Urinary bladder (tissue), 3 donors: ENCODE measurements at regions not wholly inside any gene's neighbourhood (a gene's known extent, or its start where the extent isn't known, plus 50 kb on each side); places are given as distances from the start of the nearest gene placed in this dataset.

Source experiments
- DNase-seq: peaks from one replicate; pipeline ENCODE4 v3.0.0-alpha.2; 2015; ENCODE audit errors: extremely low spot score
- H3K27ac ChIP-seq: one replicate; pipeline ENCODE4 v1.5.1; 2013; ENCODE audit warnings: low read depth, mild to moderate bottlenecking, moderate library complexity
- H3K36me3 ChIP-seq: one replicate; pipeline ENCODE4 v1.6.1; 2013; ENCODE audit warnings: mild to moderate bottlenecking, moderate library complexity; ENCODE audit not compliant: insufficient read depth
- H3K4me1 ChIP-seq: one replicate; pipeline ENCODE4 v1.6.1; 2013; ENCODE audit warnings: mild to moderate bottlenecking, moderate library complexity; ENCODE audit not compliant: insufficient read depth
- H3K4me3 ChIP-seq: one replicate; pipeline ENCODE4 v1.5.1; 2013; ENCODE audit warnings: low read depth, low read length
- WGBS: extraction: QIAGEN DNeasy Blood & Tissue Kit; methylation state at CpG from one replicate; pipeline ENCODE4 v1.1.7; 2013; 5-methylcytosine and 5-hydroxymethylcytosine counted together
- donor health status: healthy with polysubstance abuse.
- donor health status: healthy.

DNA sequence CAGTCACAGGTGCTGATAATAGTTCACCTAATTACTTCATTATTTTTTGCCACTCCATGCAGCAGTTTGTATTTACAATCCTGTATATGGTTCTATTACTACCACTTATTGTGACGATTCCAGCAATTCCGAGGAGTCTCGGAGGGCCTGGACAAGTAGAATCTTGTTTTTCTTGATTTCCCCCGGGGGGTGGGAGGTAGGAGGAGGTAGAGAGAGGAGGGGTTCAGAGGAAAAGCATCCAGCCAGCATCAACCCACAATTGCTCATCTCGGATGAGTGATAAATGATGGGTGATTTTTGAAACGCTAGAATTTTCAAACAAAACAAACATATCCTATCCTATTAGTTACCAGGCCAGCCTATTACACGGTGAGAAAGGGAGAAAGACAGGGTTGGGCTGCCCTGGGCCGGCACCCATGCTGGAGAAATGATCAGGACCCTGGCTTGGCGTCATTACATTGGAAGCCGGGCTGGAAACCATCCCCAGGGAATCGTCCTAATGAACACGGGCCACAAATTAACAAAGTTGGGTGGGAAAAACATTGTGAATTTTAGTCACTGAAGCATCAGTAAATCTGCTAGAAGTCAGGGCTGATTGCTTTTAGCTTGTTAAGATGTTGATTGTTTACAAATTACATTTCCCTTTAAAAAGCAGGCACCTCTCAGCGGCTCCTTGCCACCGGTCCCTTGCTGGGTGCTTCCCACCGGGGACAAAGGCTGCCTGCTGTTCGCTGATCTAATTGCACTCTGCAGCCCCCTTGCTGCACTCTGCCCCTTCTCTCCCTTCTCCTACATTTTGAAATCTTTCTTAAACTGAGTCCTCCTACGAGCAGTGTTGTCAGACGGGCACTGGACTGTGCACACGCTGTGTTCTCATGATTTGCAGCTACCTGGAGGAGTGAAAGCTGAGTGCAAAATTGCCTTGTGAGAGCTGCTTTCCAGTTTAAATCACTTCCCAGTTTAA, 95.5 kb downstream of the FAM204A start:
- H3K4me1 ChIP-seq = no peaks in the 10 kb centered on the region
- no peak for DNase-seq
- H3K36me3 ChIP-seq = no peaks in the 10 kb centered on the region
- no peak overlapping the region for H3K4me3 ChIP-seq
- WGBS = 41% methylated on average over 19 of the region's 19 CpGs
- H3K27ac ChIP-seq = no peak overlapping the region

DNA sequence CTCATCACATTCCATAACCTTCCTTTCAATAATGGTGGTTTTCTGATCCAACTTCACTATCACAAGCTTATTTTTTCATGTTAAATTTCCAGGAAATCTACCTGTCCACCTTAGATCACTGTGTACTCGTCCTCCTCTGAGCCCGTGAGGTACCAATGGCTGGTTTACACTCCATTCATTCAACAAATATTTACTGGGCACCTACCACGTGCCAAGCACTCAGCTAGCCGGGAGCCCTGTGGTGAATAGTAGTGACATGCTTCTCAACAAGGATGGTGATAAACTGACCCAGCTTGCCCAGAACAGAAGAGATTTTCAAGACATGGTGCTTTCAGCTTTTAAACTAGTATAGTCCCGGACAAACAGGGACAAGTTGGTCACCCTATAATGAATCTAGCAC, 98.2 kb downstream of the FAM204A start:
- Histone ChIP-seq H3K4me3 (no peak overlapping the region), H3K36me3 (no peaks in the 10 kb centered on the region), H3K27ac (no peak overlapping the region), H3K4me1 (no peaks in the 10 kb centered on the region)
- no peak for DNase-seq
- WGBS = 71% methylated on average over 5 of the region's 5 CpGs

DNA sequence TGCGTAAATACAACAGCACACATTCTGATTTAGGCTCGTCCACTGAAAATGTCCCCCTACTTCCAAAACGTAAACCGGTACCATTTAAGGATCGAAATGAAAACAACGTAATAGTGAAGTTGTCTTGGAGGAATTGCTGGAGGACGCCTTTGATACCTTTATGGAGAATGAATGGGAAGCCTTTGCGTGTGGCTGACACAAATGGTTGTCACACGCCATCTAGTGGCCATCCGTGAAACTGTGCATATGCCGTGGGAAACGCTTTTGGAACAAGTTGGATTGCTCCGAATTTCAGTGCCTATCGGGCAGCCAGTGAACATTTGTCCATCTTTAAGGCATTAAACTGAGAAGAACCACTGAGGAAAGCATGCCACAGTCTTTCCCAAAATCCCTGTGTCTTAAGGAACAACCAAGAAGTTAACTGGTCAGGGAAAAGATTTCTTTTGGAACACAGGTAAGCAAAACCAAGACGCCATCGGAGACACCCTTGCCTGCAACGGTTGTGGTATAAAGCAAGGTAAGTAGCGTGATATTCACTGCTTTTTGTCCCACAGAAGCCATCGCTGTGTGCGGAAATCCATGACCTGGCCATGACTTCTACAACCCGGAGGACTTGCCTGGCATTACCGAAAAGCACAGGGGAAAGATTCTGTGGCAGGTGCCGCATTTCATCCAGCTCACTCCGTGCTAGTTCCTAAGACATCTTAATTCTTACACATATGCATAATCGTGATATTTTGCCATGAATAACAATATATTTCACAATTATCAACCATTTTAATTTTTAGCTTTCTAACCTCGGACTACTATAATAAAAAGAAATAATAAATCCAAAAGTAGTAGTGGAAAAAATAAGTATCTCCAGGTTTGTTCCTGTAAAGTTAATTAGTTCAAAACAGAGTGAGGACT, 100.6 kb downstream of the FAM204A start:
- WGBS = 25% methylated on average over 26 of the region's 26 CpGs

DNA sequence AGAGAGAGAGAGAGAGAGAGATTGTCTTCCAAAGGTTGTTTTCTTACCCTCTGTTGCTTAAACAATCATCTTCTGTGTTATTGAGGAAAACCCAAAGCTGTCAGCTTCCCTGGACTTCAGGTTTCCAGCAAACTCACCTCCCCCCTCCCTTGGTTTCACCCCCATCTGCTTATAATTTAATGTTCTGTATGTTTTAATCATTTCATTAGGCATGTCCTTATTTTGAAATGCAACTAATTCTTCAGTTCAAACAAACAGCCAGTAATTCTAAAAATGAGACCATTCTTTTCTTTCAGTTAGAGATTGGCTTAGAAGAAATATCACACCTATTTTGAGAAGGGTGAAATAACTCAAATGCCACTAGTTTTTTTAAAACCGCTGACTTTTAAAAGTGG, 102.9 kb downstream of the FAM204A start:
- H3K36me3 ChIP-seq = no peaks in the 10 kb centered on the region
- DNase-seq = no peak
- 72% methylated on average over 1 of the region's 1 CpG for WGBS
- H3K4me3 ChIP-seq = no peak overlapping the region
- H3K27ac ChIP-seq = no peak overlapping the region
- H3K4me1 ChIP-seq = no peaks in the 10 kb centered on the region

More for the DNA sequence above, 100.6 kb downstream of the FAM204A start:
- H3K27ac ChIP-seq = no peak overlapping the region
- no peak overlapping the region for H3K4me3 ChIP-seq
- H3K36me3 ChIP-seq = no peaks in the 10 kb centered on the region
- peak; percentile 80 for DNase-seq
- no peaks in the 10 kb centered on the region for H3K4me1 ChIP-seq

DNA sequence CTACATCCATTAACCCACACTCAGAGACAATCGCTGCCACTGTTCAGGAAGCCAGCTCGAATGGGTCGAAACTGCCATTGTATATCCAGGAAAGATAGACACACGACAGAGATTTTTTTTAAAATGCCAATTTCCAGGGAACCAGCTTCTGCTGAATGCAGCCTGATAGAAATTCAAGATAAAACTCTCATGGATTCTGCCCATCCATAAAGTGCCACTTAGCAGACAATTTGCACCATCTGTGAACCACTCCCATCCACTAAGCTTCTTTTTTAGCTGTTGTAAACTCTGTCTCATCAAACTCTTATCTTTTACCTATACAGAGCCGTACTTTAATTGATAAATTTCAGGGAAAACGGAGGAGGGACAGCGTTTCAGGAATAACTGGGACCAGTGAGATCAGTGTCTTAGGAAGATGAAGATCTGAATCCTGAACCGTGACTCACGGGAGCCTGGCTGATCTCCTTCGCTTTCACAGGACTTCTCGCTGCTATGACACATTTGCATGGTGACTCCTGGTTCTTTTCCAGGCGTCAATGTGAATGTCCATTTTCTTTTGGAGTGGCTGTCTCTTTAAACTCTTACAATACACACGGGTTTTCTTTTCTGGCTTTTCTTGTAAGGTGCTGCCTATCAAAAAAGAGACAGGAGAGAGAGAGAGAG, 103.4 kb downstream of the FAM204A start:
- no peak for DNase-seq
- no peak overlapping the region for H3K27ac ChIP-seq
- H3K36me3 ChIP-seq = no peaks in the 10 kb centered on the region
- WGBS = 36% methylated on average over 13 of the region's 13 CpGs
- H3K4me3 ChIP-seq = no peak overlapping the region
- no peaks in the 10 kb centered on the region for H3K4me1 ChIP-seq

DNA sequence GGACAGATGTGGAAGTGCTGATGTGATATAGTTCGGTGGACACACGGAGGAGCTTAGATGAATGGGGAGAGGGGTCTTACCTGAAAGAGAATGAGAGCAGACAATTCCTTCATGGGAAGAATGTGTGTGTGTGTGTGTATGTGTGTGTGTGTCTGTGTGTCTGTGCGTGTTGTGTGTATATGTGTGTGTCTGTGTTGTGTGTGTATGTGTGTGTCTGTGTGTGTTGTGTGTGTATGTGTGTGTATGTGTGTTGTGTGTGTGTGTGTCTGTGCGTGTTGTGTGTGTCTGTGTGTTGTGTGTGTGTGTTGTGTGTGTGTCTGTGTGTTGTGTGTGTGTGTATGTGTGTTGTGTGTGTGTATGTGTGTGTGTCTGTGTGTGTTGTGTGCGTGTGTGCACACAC, 104.2 kb downstream of the FAM204A start:
- no peaks in the 10 kb centered on the region for H3K36me3 ChIP-seq
- DNase-seq = no peak
- H3K27ac ChIP-seq = no peak overlapping the region
- no peaks in the 10 kb centered on the region for H3K4me1 ChIP-seq
- H3K4me3 ChIP-seq = no peak overlapping the region
- 72% methylated on average over 5 of the region's 5 CpGs for WGBS

DNA sequence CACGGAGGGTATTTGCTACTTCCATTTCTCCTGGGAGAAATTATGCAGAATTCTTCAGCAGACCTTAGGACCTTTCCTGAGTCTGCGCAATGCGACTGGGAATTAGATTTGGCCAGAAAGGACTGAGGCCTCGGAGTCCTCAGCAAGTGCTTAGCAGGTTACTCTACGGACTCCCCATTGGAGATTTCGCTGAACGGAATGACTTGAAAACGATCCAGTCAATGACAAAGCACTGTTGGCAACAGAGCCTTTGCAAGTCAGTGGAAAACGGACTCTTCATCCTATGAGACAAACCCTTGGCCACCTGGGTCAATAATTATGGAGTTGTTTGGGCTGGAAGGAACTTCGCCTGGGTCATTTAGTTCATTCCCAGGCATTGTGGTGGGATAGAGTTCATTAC, 107.4 kb downstream of the FAM204A start:
- WGBS = 71% methylated on average over 10 of the region's 10 CpGs
- H3K4me3 ChIP-seq = no peak overlapping the region

DNA sequence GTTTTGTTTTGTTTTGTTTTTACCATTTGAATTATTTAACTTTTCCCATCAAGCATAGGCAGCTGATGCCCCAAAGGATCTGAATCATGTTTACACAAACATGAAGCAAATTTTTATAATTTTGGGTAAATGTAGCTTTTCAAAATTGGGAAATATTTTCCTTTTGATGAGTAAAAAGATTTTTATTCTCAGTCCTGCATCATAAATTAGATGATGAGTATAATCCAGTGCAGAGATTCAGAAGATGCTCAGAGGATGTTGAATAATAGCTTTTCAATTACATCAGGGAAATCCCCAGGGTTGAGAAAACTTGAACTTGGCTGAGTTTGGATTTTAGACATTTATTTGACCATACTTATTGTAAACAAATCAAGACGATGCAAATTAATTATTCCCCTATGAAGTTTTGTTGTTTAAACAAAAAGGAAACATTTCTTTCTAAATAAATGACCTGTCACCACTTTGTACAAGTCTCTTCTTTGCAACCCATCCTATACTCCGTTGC, 121.7 kb downstream of the FAM204A start:
- WGBS = 46% methylated on average over 2 of the region's 2 CpGs
- no peaks in the 10 kb centered on the region for H3K4me1 ChIP-seq
- no peak for DNase-seq

More for the DNA sequence above, 107.4 kb downstream of the FAM204A start:
- H3K27ac ChIP-seq = no peak overlapping the region
- no peaks in the 10 kb centered on the region for H3K4me1 ChIP-seq
- no peak for DNase-seq
- H3K36me3 ChIP-seq = no peaks in the 10 kb centered on the region

DNA sequence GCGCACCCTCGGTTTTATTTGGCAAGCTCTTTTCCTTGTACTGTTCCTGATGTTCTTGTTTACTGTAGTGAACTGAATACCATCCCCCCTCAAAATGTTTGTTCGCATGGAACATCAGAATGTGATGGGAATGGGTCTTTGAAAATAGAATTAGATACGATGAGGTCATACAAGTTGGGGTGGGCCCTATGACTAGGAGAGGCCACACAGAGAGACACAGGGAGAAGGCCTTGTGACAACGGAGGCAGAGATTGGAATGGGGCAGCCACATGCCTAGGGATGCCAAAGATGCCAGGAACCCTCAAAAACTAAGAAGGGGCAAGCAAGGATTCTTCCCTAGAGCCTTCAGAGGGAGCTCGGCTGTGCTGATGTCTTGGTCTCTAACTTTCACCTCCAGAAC, 123.6 kb downstream of the FAM204A start:
- DNase-seq = no peak
- no peak overlapping the region for H3K4me3 ChIP-seq
- H3K27ac ChIP-seq = no peak overlapping the region
- H3K36me3 ChIP-seq = no peaks in the 10 kb centered on the region
- WGBS = 92% methylated on average over 6 of the region's 6 CpGs
- H3K4me1 ChIP-seq = no peaks in the 10 kb centered on the region

More for the DNA sequence above, 121.7 kb downstream of the FAM204A start:
- no peak overlapping the region for H3K27ac ChIP-seq
- no peak overlapping the region for H3K4me3 ChIP-seq
- H3K36me3 ChIP-seq = no peaks in the 10 kb centered on the region

DNA sequence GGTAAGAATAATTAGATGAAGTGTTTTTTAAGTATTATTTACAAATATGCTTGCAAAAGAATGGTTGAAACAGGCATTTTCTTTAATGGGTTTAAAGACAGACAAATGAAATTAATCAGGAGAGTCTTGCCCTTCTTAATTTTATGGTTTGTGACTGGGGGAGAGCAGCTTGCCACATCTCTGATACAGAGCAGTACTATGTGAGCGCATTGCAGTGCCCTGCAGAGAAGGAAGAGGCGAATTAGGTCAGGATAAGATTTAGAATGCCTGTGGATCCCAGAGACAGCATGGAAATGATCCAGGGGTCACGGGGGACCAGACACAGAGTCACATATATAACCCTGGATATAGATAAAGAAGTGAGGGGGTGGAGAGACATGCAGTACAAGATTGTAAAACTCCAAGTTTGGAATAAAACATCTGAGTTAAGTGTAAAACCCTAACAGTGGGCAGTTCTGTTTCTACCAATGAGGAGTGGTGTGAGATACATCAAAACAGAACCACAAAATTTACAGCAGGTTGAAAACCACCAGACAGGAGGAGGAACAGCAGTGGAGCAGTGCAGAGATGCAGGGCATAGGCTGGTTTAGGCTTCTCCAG, 125.5 kb downstream of the FAM204A start:
- no peaks in the 10 kb centered on the region for H3K4me1 ChIP-seq
- 36% methylated on average over 3 of the region's 3 CpGs for WGBS
- H3K27ac ChIP-seq = no peak overlapping the region
- no peak for DNase-seq
- no peaks in the 10 kb centered on the region for H3K36me3 ChIP-seq
- H3K4me3 ChIP-seq = no peak overlapping the region

DNA sequence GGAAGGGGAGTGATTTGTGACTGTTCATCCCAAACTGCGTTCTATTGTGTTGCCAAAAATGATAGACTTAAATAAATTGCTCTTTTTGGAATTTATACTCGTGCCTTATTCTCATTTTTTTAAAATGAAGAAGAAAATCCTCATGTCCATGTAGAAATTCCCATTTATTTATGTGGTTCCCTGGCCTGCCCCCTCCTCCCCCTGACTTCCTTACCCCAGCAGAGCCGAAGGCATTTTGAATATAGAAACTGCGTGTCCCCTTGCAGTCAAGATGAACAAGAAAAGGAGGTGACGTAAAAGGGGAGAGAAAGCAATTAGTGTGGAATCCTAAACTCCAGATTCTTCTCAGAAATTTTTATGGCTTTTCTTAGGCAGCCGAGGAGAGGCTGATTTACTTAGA, 126.1 kb downstream of the FAM204A start:
- H3K27ac ChIP-seq = no peak overlapping the region
- no peaks in the 10 kb centered on the region for H3K4me1 ChIP-seq
- DNase-seq = peak; percentile 2
- no peak overlapping the region for H3K4me3 ChIP-seq
- 57% methylated on average over 6 of the region's 6 CpGs for whole genome bisulfite sequencing
- no peaks in the 10 kb centered on the region for H3K36me3 ChIP-seq

DNA sequence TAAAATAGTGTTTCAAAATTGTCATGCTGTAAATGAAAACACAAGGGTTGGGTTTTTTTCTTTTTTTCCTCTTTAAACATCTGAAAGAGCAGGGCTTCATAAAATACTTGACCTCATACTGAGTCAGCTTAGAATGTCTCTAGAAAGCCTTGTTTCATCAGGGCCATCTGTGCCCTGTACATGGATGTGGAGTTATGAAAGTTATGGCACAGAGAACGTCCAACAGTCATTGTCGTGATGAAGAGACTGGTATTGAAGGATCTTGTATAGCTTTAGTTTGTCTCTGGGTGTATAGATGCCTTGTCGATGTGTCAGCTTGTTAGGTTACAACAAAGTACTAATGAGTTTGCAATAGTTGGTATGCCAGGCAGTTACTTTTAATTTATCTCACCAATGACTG, 127.3 kb downstream of the FAM204A start:
- Histone ChIP-seq H3K36me3 (no peaks in the 10 kb centered on the region), H3K4me3 (no peak overlapping the region), H3K4me1 (no peaks in the 10 kb centered on the region), H3K27ac (no peak overlapping the region)
- 89% methylated on average over 3 of the region's 3 CpGs for WGBS
- no peak for DNase-seq

DNA sequence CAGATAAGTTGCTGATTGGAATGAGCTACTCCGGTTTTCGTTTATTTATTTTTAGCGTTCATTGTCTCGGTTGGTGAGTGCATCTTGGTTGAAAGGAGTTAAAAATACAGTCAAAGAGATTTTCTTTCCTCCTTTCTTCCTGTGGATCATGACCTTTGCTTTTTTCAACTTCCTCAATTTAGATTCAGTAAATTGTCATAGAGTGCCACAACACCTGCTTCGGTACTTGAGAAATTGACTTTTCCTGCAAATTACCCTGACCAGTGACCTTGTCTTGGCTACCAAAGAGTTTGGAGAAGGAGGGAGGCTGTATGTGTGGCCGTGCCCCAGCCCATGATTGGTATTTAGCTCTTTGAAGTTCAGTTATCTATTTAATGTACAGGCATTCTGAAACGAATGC, 128.7 kb downstream of the FAM204A start:
- no peaks in the 10 kb centered on the region for H3K4me1 ChIP-seq
- WGBS = 50% methylated on average over 7 of the region's 7 CpGs
- H3K36me3 ChIP-seq = no peaks in the 10 kb centered on the region
- H3K27ac ChIP-seq = no peak overlapping the region
- no peak overlapping the region for H3K4me3 ChIP-seq
- no peak for DNase-seq
